GM19351 (cell line): ENCODE measurements at regions not wholly inside any gene's neighbourhood (a gene's known extent, or its start where the extent isn't known, plus 50 kb on each side); places are given as distances from the start of the nearest gene placed in this dataset.
"Not testable (repeated sequence)": the region's sequence is repeated elsewhere in the genome, so short reads cannot be mapped to it uniquely, and the experiment has no call there.

Experiments
- ATAC-seq: cut with Tn5 transposase; IDR thresholded peaks from one replicate; pipeline ENCODE4 v1.9.1; 2021; ENCODE audit warnings: mild to moderate bottlenecking, moderate library complexity; ENCODE audit not compliant: unreplicated experiment

DNA sequence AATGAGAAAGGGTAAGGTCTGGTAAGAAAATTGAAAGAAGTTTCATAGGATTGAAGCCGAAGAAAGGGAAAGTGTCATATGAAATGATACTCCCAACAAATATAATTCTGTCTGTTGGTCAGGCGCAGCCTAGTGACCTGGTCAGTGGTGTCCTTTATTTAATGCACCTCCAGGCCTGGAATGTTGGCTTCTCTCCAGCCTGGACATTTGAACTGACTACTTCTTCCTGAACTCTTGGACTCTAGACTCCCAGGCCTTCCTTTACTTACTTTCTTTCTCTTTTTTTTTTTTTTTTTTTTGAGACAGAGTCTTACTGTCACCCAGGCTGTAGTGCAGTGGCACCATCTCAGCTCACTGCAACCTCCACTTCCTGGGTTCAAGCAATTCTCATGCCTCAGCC lies 1381.5 kb upstream of the WWC1 start:
- no peak for ATAC-seq

DNA sequence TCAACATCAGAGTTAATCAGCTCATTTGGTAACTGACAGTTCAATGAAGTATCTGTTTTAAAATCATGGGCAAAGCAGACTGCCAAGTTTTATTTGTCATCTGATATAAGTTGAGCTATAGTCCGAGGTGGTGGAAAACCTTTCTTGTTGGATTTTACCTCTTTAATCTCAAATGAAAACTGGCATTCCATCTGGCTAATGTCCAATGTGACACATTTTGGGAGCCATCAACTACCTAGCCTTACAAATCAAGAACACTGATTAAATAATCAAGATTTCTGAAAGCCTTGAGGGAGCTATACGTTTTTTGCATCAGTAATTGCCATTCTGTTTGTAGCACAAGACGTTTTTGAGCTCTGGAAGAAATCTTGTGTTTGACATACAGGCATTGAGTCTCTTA lies 1380.5 kb upstream of the WWC1 start:
- ATAC-seq, result no peak

DNA sequence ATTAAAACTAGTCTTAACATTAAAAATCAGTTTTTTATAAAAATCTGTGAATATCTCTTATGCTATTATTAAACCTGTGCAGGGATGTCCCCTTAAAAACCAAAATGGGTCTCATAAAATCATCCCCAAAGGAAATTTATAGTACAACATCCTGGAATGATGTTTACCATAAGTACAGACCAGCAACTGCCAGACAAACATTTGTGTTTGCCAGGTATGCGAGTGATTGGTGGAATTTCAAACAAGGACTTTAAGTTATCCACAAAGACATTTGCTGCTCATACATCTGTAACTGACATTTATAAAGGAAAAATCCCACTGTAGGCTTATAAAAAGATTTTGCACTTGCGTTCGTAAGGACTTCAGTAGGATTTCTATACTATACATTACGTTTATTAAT lies 1375.4 kb upstream of the WWC1 start:
- no peak for ATAC-seq

DNA sequence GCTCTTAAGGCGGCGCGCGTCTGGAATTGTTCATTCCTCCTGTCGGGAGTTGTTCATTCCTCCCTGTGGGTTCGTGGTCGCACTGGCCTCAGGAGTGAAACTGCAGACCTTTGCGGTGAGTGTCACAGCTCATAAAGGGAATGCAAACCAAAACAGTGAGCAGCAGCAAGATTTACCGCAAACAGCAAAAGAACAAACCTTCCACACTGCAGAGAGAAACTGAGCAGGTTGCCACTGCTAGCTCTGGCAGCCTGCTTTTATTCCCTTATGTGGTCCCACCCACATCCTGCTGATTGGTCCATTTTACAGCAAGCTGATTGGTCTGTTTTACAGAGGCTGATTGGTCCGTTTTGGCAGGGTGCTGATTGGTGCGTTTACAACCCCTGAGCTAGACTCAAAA lies 1365.3 kb upstream of the WWC1 start:
- no peak for ATAC-seq

DNA sequence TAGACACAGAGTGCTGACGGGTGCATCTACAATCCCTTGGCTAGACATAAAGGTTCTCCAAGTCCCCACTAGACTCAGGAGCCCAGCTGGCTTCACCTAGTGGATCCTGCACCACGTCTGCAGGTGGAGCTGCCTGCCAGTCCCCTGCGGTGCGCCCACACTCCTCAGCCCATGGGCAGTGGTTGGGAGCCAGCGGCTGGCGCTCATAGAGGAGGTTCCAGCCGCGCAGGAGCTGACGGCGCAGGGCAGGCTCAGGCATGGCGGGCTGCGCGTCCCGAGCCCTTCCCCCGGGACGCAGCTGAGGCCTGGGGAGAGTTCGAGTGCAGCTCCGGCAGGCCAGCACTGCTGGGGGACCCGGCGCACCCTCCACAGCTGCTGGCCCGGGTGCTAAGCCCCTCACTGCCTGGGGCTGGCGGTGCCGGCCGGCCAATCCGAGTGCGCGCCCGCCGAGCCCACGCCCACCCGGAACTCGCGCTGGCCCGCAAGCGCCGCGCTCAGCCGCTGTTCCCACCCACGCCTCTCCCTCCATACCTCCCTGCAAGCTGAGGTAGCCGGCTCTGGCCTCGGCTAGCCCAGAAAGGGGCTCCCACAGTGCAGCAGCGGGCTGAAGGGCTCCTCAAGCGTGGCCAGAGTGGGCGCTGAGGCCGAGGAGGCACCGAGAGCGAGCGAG lies 1364.5 kb upstream of the WWC1 start:
- not testable (repeated sequence) for ATAC-seq

DNA sequence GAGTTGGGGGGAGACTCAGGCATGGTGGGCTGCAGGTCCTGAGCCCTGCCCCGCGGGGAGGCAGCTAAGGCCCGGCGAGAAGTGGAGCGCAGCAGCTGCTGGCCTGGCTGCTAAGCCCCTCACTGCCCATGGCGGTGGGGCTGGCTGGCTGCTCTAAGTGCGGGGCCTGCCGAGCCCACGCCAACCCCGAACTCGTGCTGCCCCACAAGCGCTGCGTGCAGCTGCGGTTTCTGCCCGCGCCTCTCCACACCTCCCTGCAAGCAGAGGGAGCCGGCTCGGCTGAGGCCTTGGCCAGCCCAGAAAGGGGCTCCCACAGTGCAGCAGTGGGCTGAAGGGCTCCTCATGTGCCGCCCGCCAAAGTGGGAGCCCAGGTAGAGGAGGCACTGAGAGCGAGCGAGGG lies 1355.1 kb upstream of the WWC1 start:
- no peak for ATAC-seq

DNA sequence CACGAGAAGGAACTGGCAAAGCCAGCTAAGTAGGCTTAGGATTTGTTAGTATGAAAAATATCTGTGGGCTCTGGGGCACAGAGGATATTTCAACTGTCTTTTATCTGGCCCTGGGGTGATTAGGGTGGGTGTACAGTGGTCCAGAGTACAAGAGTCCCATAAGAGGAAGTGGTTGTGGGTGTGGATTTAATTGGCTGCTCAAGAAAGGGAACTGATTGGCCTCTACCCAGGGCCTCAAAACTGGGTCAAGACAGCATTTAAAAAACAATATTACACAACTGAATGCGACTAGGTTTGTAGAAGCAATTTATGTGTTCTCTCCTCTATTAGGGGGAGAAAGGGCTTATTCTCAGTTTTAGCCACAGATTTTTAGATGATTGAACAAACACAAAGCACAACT lies 1353.4 kb upstream of the WWC1 start:
- no peak for ATAC-seq

DNA sequence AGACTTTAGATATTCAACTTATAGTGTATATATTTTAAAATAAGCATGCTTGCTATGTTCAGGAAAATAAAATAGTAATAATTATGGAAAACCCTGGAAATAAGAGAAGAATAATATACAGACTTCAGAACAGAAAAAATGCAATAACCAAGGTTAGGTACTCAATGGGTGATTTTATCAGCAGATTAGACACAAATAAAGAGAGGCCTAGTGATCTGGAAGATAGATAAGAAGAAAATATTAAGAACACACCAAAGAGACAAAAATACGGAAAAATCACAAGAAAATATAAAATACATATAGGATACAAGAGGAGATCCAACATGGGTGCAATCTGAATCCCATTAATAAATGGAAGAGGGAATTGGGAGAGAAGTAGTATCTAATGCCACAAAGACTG lies 1348.5 kb upstream of the WWC1 start:
- ATAC-seq, result no peak

DNA sequence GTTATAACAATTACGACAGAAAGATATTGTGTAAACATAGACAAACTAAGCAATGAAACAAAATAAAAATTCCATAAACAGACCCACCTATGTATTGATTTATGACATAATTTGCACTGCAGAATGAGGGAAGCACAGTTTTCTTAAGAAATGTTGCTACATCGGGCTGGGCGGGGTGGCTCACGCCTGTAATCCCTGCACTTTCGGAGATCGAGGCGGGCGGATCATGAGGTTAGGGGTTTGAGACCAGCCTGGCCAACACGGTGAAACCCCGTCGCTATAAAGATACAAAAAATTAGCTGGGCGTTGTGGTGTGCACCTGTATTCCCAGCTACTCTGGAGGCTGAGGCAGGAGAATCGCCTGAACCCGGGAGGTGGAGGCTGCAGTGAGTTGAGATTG lies 1344.4 kb upstream of the WWC1 start:
- ATAC-seq, result no peak

DNA sequence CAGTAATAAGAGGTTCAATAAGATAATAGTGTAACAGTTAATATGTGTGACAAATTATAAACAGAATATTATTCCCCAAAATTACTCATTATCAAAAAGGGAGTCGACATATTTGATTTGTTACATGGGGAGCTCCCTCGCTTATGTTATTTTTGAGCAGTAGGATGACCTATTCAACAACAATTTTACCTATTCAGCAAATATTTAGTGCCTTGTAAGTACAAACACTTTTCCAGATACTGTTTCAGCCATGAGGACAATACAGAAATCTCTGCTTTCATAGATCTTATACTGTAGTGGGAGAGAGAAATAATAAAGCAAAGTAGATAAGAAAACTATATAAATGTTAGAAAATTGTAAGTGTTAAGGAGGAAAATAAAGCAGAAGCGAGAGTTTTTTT lies 1342.8 kb upstream of the WWC1 start:
- no peak for ATAC-seq

DNA sequence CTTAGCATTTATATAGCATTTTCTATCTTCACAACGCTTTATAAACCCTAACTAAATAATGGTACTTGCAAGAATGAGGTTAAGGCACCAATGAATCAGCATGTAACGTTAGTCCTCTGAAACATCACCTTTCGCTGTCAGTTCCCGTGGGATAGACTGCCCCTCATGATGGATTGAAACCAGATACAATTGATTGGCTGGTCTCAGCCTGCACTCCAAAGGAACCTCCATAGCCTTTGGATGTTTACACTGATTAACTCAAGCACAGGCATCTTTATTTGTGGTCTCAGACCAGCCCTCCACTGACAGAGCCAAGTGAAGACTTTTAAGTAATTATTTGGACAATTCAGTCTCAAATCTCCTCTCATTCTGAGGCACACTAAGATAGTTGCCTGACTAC lies 1339.4 kb upstream of the WWC1 start:
- ATAC-seq, result no peak

DNA sequence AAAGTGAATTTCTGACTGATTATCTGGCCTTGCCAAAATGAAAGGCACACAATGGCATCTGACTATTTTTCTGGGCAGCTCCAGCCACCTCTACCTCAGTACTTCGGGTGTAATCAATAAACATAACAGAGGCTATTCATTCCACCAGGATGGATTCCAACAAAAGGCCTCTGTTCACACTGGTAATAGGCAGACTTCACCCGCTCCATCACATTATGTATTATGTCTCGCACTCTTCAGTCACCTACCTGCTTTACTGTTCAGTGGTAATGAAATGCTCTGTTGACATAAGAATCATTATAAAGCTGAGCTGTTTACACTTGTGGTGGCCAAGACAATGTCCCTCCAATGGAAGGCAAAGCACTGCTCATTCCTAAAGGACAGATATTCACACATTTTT lies 1333.7 kb upstream of the WWC1 start:
- ATAC-seq, result no peak

DNA sequence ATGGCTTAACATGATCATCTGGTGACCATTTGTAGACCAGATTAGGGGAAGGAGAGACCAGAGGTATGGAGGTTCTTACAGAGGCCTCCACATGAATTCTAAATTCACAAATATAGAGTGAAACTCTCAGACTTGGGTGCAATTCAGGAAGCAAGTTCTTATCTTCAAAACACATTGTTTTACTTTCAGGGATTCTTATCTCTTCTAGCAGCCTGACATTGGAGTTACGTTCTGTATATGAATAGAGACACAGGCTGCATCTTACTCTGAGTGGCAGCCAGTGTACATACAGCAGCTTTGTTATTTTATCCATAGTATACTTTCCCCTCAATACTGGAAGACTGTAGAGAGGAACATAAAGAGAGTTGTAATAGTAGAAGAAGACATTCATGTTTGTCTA lies 1331.7 kb upstream of the WWC1 start:
- no peak for ATAC-seq

DNA sequence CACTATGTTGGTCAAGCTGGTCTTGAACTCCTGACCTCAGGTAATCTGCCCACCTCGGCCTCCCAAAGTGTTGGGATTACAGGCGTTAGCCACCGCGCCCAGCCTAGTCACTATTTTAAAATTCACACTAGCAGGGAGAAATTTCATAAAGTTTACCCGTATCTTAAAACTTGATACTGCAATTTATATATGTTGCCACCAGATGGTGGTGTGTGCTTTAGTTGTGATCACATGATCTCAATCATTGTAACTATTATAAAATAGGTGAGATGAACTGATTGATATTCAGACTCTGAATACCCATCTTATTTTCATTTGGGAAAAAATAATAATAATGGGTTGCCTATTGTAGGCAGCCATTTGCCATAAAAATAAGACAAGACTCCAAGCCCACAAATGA lies 1330.4 kb upstream of the WWC1 start:
- no peak for ATAC-seq

DNA sequence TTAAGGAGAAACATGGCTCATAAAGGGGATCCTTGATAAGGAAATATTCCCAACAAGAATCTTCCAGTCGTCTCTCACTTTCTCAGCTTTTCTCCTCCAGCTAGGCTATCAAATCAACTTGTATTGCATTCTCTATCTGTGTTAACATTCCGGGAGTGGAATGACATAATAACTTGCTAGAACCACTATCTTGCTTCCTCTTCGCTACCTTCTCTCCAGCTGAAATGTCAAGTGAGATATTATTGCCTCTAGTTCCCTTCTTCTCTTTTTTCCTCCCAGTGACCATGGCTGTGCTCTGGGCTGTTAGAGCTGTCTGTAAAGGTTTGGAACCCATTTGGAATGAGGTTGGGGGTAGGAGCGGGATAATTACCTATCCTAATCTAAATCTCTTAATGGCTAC lies 1329.5 kb upstream of the WWC1 start:
- ATAC-seq, result no peak

DNA sequence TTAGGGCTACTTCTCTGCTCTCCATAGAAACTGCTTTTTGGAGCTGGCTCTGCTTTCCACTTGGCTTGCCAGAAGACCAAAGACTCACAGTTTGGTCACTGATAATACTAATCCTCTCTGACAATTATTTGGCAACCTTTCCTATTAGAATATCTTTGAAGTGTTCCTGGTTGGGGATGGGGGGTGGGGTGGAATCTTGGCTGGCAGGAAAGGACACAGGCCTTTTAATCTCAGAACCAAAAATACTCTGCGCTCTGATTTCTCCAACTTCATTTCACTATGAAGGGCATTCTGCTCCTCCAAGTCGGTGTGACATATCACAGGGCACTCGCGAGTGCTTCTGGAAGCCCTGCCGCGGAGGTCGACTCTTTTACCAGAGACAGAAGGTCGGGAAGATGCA lies 1329.0 kb upstream of the WWC1 start:
- ATAC-seq, result no peak

DNA sequence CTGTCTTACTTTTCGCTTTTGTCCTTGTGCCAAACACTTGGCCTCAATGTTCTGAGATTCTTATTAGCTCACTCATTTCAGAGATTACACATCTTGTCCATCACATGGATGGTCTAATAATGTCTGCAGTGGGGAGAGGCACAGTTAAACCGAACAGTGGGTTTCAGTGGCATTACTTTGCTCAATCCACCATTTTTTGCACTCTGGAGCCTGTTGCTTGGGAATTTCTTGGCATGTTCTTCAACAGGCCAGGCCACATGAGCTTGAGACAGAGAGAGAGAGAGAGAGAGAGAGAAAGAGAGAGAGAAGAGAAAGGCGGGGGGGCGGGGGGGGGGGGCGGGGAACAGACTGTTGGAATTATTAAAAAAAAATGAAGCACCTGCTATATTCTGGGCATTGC lies 1327.8 kb upstream of the WWC1 start:
- ATAC-seq, result no peak

DNA sequence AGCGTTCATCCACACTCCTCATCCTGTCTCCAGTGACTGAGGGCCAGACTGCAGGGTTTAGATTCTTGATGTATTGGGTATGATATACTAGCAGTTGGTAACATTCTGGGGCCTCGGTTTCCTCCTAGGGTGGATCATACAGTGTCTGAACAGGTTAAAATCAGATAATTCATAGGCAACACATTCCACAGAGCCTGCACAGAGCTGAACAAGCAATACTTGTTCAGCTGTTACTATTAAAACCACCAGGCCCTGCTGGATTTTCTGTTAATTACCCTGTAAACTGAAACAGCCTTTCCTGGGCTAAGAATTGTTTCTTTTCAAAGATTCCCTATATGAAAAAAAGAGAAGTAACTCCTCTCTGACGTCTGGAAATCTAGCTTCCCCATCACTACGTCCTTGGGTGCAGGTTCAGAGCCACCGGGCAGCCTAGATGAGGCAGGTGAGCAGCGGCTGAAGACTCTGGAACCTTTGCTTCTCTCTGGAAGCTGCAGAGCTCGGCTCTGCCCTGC lies 1313.5 kb upstream of the WWC1 start:
- ATAC-seq, result no peak

DNA sequence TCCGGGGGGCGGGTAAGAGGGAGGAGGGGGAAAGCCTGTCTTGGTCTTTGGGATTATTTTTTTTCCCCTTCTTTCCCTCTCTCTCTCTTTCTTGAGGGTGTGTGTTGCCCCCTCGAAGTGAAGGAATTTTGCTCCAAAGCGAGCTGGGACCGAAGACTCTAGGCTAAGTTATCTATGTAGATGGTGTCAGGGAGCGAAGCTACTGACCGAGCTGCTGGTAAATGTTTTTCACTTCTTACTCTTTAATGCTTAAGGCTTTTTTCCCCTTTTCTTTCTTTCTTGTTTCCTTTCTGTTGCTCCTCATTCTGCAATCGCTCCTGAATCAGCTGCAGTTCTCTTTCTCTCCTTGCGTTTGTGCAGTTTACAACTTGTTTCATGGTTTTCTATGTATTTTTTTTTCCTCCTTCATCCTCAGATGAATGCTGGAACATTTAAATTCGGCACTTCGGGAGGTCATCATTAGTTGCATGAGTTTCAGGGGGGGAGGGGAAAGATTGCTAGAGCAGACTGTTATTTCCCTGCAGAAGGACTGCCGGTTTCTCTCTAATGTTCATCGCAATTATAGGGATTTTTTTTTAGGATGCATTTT lies 1312.0 kb upstream of the WWC1 start:
- ATAC-seq, result no peak

DNA sequence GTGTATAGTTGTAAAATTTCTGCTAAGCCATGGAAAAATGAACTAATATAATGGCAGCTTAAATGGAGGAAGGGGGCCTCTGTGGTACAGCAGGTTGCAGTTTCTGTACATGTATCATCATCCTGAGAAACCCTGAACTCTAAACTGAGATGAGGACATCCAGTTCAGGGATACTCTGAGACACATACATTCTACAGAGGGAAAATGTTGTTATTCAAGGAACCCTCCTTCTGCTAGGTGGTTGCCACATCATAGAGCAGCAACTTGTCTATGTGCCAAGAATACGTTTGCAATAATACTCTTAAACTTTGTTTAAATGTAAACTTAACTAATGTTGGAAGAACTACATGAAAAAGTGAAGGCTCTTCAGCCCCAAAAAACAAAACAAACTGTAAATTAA lies 1310.8 kb upstream of the WWC1 start:
- ATAC-seq, result no peak

DNA sequence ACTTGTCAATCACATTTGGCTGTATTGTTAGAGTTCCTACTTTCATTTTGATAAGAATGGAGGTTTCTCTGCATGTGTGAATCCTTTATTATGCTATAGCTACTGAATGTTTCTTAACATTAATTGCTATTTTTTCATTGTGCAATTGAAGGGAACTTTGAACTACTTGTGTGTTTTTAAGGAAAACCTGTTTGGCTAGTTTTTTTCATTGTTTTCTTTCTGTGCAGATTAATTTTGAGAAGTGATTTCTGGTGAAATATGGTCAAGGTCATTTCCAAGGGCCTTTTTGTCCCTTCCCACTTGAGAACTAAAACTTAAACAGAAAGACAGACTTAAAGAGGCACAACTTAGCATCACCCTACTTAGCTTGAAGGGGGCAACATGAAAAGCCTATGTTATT lies 1309.2 kb upstream of the WWC1 start:
- ATAC-seq, result no peak

DNA sequence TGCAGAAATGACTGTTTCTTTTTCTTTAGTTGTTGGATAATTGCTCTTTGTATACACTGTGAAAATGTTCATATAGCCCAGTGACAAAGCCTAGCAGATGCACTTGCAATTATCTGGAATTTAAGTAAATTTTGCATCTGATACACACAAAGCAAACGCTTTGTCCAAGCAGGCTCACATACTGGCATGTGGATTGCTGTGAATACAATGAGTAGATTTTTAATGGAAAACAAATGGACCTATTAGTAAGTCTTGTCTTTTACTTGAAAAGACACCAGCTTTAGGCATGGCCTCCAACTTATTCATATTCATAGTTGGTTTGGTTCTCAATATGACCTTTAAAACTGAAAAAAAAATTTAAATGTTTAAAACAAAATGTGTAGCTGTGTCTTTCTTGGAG lies 1299.8 kb upstream of the WWC1 start:
- no peak for ATAC-seq

DNA sequence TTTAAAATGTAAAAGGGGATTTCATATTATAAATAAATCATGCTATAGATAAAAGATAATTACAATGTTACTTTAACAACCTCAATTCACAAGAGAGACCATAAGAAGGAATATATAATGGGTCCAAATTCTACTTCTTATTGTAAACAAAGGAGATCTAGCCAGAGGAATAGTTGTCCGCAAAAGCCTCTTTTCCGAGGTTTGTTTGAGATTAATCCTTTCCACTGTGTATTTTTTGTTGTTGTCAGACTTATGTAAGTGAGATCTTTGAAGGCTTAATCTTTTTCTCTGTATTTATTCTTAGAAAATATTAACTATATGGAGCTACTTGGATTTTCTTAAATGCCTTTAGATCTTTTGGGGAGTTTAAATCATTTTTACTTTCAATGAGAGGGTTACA lies 1299.3 kb upstream of the WWC1 start:
- no peak for ATAC-seq
